ENCODE measurements at regions not wholly inside any gene's neighbourhood (a gene's known extent, or its start where the extent isn't known, plus 50 kb on each side); places are given as distances from the start of the nearest gene placed in this dataset.

DNA sequence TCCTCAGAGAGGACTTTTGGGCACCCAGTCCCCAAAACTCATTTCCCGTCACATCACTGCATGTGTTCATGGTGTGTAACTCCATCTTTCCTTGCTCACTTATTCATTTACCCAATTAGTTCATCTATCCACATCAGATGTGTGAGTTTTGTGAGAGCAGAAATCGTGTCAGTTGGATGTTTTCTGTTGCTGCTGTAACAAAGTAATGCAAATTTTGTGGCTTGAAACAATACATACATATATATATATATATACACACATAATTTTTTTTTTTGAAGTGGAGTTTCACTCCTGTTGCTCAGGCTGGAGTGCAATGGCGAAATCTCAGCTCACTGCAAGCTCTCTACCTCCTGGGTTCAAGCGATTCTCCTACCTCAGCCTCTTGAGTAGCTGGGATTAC lies 70.5 kb upstream of the BOD1 start:
- TF ChIP-seq, protein P1, sequence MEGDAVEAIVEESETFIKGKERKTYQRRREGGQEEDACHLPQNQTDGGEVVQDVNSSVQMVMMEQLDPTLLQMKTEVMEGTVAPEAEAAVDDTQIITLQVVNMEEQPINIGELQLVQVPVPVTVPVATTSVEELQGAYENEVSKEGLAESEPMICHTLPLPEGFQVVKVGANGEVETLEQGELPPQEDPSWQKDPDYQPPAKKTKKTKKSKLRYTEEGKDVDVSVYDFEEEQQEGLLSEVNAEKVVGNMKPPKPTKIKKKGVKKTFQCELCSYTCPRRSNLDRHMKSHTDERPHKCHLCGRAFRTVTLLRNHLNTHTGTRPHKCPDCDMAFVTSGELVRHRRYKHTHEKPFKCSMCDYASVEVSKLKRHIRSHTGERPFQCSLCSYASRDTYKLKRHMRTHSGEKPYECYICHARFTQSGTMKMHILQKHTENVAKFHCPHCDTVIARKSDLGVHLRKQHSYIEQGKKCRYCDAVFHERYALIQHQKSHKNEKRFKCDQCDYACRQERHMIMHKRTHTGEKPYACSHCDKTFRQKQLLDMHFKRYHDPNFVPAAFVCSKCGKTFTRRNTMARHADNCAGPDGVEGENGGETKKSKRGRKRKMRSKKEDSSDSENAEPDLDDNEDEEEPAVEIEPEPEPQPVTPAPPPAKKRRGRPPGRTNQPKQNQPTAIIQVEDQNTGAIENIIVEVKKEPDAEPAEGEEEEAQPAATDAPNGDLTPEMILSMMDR (IDR thresholded peaks at IDR 0.05; ENCODE audit: poor library complexity), result no peak
- no peak for TF ChIP-seq EZH2 (IDR thresholded peaks at IDR 0.05; ENCODE audit: borderline replicate concordance)

Measured in hepatocyte (in vitro differentiated cells).